ENCODE measurements at regions not wholly inside any gene's neighbourhood (a gene's known extent, or its start where the extent isn't known, plus 50 kb on each side); places are given as distances from the start of the nearest gene placed in this dataset.

- no peak overlapping the region for H3K4me3 ChIP-seq
- ATAC-seq (no peak), DNase-seq (no peak)
- peak overlapping the region in 1 of 4 donors; percentile 22 for H3K27ac ChIP-seq
- H3K36me3 ChIP-seq: no peaks in the 10 kb centered on the region
- in situ Hi-C loops (cut with MboI; ENCODE audit: low sequenced_read_pairs in 4 of 4): no loop called here
- no peaks in the 10 kb centered on the region for H3K9me3 ChIP-seq
- H3K4me1 ChIP-seq: no peaks in the 10 kb centered on the region
- intact Hi-C loops (cut with DNase I; ENCODE audit: low total_unique reads): no loop called here
- TF ChIP-seq CTCF (IDR thresholded peaks at IDR 0.05 in 4 of 5, conservative IDR thresholded peaks at IDR 0.05 in 1 of 5) (no peak), POLR2A (IDR thresholded peaks at IDR 0.05) (no peak)
- no peaks in the 10 kb centered on the region for H3K27me3 ChIP-seq
These were observed 315.2 kb downstream of the TDRD15 start for GRCh38 chr2:21438949-21439348.

DNA sequence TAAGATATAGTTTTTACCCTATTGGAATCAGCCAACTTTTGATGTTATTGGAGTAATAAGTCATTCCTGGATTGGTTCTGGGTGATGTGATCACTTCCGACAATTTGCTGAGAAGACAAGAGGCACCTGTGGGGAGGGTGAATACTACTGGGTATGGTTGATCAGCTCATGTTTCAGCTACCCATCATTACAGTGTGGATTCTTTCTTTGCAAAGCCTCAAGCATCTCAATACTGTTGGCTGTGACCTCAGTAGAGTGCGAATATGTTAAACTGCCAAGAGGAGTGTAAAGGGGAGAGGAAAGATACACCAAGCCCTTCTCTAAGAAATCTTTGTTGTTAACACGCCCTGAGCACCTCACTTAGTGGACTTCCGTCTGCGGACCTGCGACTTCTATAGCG is 317.7 kb downstream of the TDRD15 start:
- in situ Hi-C loops (cut with MboI; ENCODE audit: low sequenced_read_pairs in 4 of 4) (no loop called here), intact Hi-C loops (cut with DNase I; ENCODE audit: low total_unique reads) (no loop called here)
- TF ChIP-seq POLR2A (IDR thresholded peaks at IDR 0.05) (no peak), CTCF (IDR thresholded peaks at IDR 0.05 in 4 of 5, conservative IDR thresholded peaks at IDR 0.05 in 1 of 5) (no peak)
- Histone ChIP-seq H3K4me1 (no peaks in the 10 kb centered on the region), H3K27me3 (no peaks in the 10 kb centered on the region), H3K27ac (no peak overlapping the region), H3K36me3 (no peaks in the 10 kb centered on the region), H3K9me3 (no peaks in the 10 kb centered on the region), H3K4me3 (no peak overlapping the region)
- ATAC-seq: no peak
- no peak for DNase-seq

DNA sequence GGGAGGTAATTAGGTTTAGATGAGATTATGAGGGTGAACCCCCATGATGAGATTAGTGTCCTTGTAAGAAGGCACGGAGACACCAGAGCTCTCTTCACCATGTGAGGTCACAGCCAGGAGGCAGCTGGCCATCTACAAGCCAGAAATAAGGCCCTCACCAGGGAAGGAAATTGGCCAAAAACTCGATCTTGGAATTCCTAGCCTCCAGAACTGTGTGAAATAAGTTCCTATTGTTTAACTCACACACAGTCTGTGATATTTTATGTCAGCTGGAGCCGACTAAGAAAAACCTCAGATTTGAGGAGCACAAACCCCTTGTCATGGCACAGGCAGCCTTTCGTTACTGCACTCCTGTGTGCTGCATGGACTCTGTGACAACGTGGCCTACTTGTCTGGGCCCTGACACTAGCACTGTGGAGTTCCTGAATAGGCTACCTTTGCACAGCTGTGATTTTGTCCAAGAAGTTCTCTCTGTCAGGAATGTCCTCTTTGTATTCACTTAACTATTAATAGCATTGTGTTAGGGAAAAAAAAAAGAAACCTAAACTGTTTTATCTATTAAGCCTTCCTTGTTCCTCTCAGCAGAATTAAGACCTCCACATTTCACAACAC is 319.8 kb downstream of the TDRD15 start:
- Histone ChIP-seq H3K4me1 (no peaks in the 10 kb centered on the region), H3K36me3 (no peaks in the 10 kb centered on the region), H3K4me3 (no peak overlapping the region), H3K27ac (no peak overlapping the region), H3K27me3 (no peaks in the 10 kb centered on the region), H3K9me3 (no peaks in the 10 kb centered on the region)
- DNase-seq (no peak), ATAC-seq (no peak)
- no peak for TF ChIP-seq POLR2A (IDR thresholded peaks at IDR 0.05)
- no peak for TF ChIP-seq CTCF (IDR thresholded peaks at IDR 0.05 in 4 of 5, conservative IDR thresholded peaks at IDR 0.05 in 1 of 5)
- in situ Hi-C loops (cut with MboI; ENCODE audit: low sequenced_read_pairs in 4 of 4): no loop called here
- intact Hi-C loops (cut with DNase I; ENCODE audit: low total_unique reads): no loop called here

- ATAC-seq: no peak
- Histone ChIP-seq H3K9me3 (no peaks in the 10 kb centered on the region), H3K27ac (no peak overlapping the region), H3K4me1 (no peaks in the 10 kb centered on the region), H3K36me3 (no peaks in the 10 kb centered on the region), H3K27me3 (no peaks in the 10 kb centered on the region), H3K4me3 (no peak overlapping the region)
- TF ChIP-seq POLR2A (IDR thresholded peaks at IDR 0.05): no peak
- TF ChIP-seq CTCF (IDR thresholded peaks at IDR 0.05 in 4 of 5, conservative IDR thresholded peaks at IDR 0.05 in 1 of 5): no peak
- no peak for DNase-seq
- intact Hi-C loops (cut with DNase I; ENCODE audit: low total_unique reads) (no loop called here), in situ Hi-C loops (cut with MboI; ENCODE audit: low sequenced_read_pairs in 4 of 4) (no loop called here)
These were observed 326.1 kb downstream of the TDRD15 start for GRCh38 chr2:21449881-21450280.

DNA sequence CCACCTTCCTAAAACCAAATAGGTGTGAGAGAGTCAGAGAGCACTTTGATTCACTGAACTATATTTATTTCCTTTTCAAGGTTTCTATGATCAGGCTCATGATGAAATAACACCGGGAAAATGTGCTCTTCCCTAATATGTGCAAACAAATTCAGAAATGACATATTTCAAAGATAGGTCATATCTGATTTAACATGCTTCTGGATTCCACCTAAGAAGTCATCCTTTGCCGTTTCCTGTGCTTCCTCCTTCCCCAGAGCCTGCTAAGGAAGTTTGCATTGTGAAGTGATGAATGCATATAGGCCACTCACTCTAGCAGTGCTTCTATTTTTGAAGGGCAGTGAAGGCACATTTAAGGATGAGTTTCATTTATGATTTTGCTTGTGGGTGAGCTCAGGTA is 327.6 kb downstream of the TDRD15 start:
- Histone ChIP-seq H3K27me3 (no peaks in the 10 kb centered on the region), H3K27ac (no peak overlapping the region), H3K9me3 (no peaks in the 10 kb centered on the region), H3K4me3 (no peak overlapping the region), H3K4me1 (no peaks in the 10 kb centered on the region), H3K36me3 (no peaks in the 10 kb centered on the region)
- intact Hi-C loops (cut with DNase I; ENCODE audit: low total_unique reads): no loop called here
- TF ChIP-seq CTCF (IDR thresholded peaks at IDR 0.05 in 4 of 5, conservative IDR thresholded peaks at IDR 0.05 in 1 of 5): no peak
- TF ChIP-seq POLR2A (IDR thresholded peaks at IDR 0.05): no peak
- ATAC-seq (no peak), DNase-seq (no peak)
- in situ Hi-C loops (cut with MboI; ENCODE audit: low sequenced_read_pairs in 4 of 4): no loop called here

All from gastrocnemius medialis (tissue), 4 donors.